OCI-LY7 (cell line): ENCODE measurements at regions not wholly inside any gene's neighbourhood (a gene's known extent, or its start where the extent isn't known, plus 50 kb on each side); places are given as distances from the start of the nearest gene placed in this dataset.

Source experiments
- BruUV-seq: library from RNA; stranded (reverse); fragments of 400-500 nt; replicated peaks from 2 replicates; lab custom pipeline; 2021; lab: Mats Ljungman, UMichigan
- CTCF ChIA-PET: fragments of 300-600 bp; sonication (Branson Sonifier 250); formaldehyde crosslinking; loops from one replicate; lab custom pipeline; 2022; ENCODE audit warnings: antibody characterized with exemption; ENCODE audit not compliant: unreplicated experiment; lab: Charles Lee
- POLR2A ChIA-PET: fragments of 300-600 bp; sonication (Branson Sonifier 250); formaldehyde crosslinking; loops from one replicate; lab custom pipeline; 2022; ENCODE audit warnings: antibody characterized with exemption; lab: Charles Lee
- DNase-seq: peaks from one replicate; pipeline ENCODE4 v3.0.0-alpha.2; 2015; ENCODE audit warnings: low spot score
- H2AFZ ChIP-seq: fragments of 200-600 bp; sonication (generic), shearing (Covaris generic); 2 replicates; pipeline ENCODE4 v1.6.1; 2014; ENCODE audit warnings: mild to moderate bottlenecking, antibody characterized with exemption, low read length, moderate library complexity
- H3K27ac ChIP-seq: fragments of 200-600 bp; sonication (generic); 2 replicates; pipeline ENCODE4 v1.5.1; 2014; ENCODE audit warnings: mixed run types, low read depth, mild to moderate bottlenecking, moderate library complexity, low read length, inconsistent platforms; ENCODE audit not compliant: poor library complexity, severe bottlenecking
- H3K36me3 ChIP-seq: fragments of 200-600 bp; sonication (generic); 2 replicates; pipeline ENCODE4 v1.6.1; 2014; ENCODE audit warnings: mild to moderate bottlenecking, antibody characterized with exemption, low read length, moderate library complexity, mixed read lengths; ENCODE audit not compliant: insufficient read depth
- H3K4me1 ChIP-seq: fragments of 200-600 bp; sonication (generic); 2 replicates; pipeline ENCODE4 v1.5.1; 2014; ENCODE audit warnings: mild to moderate bottlenecking, low read length; ENCODE audit not compliant: insufficient read depth, poor library complexity, severe bottlenecking
- H3K4me2 ChIP-seq: fragments of 200-600 bp; sonication (generic); 2 replicates; pipeline ENCODE4 v1.6.1; 2014; ENCODE audit warnings: mild to moderate bottlenecking, low read length
- H3K4me3 ChIP-seq: fragments of 200-600 bp; sonication (generic); 2 replicates; pipeline ENCODE4 v1.5.1; 2014; ENCODE audit warnings: mild to moderate bottlenecking, low read depth, low read length; ENCODE audit not compliant: poor library complexity, severe bottlenecking
- H3K79me2 ChIP-seq: fragments of 200-600 bp; sonication (generic); 2 replicates; pipeline ENCODE4 v1.6.1; 2016; ENCODE audit warnings: low read depth, mild to moderate bottlenecking, low read length, moderate library complexity, mixed read lengths; ENCODE audit not compliant: insufficient read depth
- H3K9me2 ChIP-seq: fragments of 200-600 bp; sonication (generic); 2 replicates; pipeline ENCODE4 v1.6.1; 2016; ENCODE audit warnings: mild to moderate bottlenecking, low read length, mixed read lengths; ENCODE audit not compliant: insufficient read depth
- H3K9me3 ChIP-seq: fragments of 200-600 bp; sonication (generic); 2 replicates; pipeline ENCODE4 v1.6.1; 2014; ENCODE audit warnings: mild to moderate bottlenecking, mixed run types, low read length, mixed read lengths
- H4K20me1 ChIP-seq: fragments of 200-600 bp; sonication (generic); 2 replicates; pipeline ENCODE4 v1.6.1; 2014; ENCODE audit warnings: mild to moderate bottlenecking, antibody characterized with exemption, low read length, moderate library complexity, mixed read lengths; ENCODE audit not compliant: insufficient read depth
- CTCF ChIP-seq: fragments of 200-600 bp; sonication (generic); conservative IDR thresholded peaks from 2 replicates; pipeline ENCODE4 v1.5.1; 2014; ENCODE audit warnings: mild to moderate bottlenecking, antibody characterized with exemption, low read length, moderate library complexity, mixed read lengths
- EZH2phosphoT487 ChIP-seq: fragments of 200-600 bp; sonication (generic); IDR thresholded peaks from 2 replicates; pipeline ENCODE4 v1.6.1; 2018; ENCODE audit warnings: low read depth, borderline replicate concordance, mild to moderate bottlenecking, mixed run types, antibody characterized with exemption, low read length, moderate library complexity, mixed read lengths
- intact Hi-C: fragments of 100-400 bp; cut with micrococcal nuclease; formaldehyde crosslinking; loops from one replicate; pipeline ENCODE4 v1.10.0; 2022; ENCODE audit not compliant: unreplicated experiment

GRCh38 chr21:34235514-34235913, 128.3 kb upstream of the KCNE2 start:
- no peaks in the 10 kb centered on the region for H3K36me3 ChIP-seq
- H3K79me2 ChIP-seq: no peaks in the 10 kb centered on the region
- H4K20me1 ChIP-seq: no peaks in the 10 kb centered on the region
- H3K4me2 ChIP-seq: no peak overlapping the region
- no peaks in the 10 kb centered on the region for H3K4me1 ChIP-seq
- BruUV-seq: no TSS peak
- intact Hi-C loops: no loop called here
- CTCF ChIA-PET: no interaction called here
- no peak overlapping the region for H3K4me3 ChIP-seq
- no peak overlapping the region for H3K27ac ChIP-seq
- TF ChIP-seq CTCF (no peak), EZH2phosphoT487 (no peak)
- H3K9me3 ChIP-seq: no peaks in the 10 kb centered on the region
- no peaks in the 10 kb centered on the region for H3K9me2 ChIP-seq
- no peak for DNase-seq
- H2AFZ ChIP-seq: no peak overlapping the region
- POLR2A ChIA-PET: interaction anchor here (0.9 to 1.0 kb wide), 2 partner anchors 21 to 29 kb away, joined by 3 read pairs; no protein-coding TSS in a partner anchor

GRCh38 chr21:34242973-34243372, 120.8 kb upstream of the KCNE2 start:
- no TSS peak for BruUV-seq
- Histone ChIP-seq H3K4me3 (no peak overlapping the region), H3K4me2 (no peak overlapping the region), H3K36me3 (no peaks in the 10 kb centered on the region), H2AFZ (no peak overlapping the region), H4K20me1 (no peaks in the 10 kb centered on the region), H3K27ac (no peak overlapping the region), H3K79me2 (no peaks in the 10 kb centered on the region), H3K9me2 (no peaks in the 10 kb centered on the region), H3K4me1 (no peaks in the 10 kb centered on the region), H3K9me3 (no peaks in the 10 kb centered on the region)
- TF ChIP-seq CTCF: no peak
- TF ChIP-seq EZH2phosphoT487: no peak
- POLR2A ChIA-PET: no interaction called here
- intact Hi-C loops: loop anchor here (2.0 kb wide), 1 partner anchor 318 kb away; no protein-coding TSS in a partner anchor
- DNase-seq: no peak
- CTCF ChIA-PET: no interaction called here

- Histone ChIP-seq H3K36me3 (no peaks in the 10 kb centered on the region), H2AFZ (no peak overlapping the region), H3K9me3 (no peaks in the 10 kb centered on the region), H3K9me2 (no peaks in the 10 kb centered on the region), H3K4me2 (no peak overlapping the region), H3K79me2 (no peaks in the 10 kb centered on the region), H4K20me1 (no peaks in the 10 kb centered on the region), H3K4me1 (no peaks in the 10 kb centered on the region), H3K4me3 (no peak overlapping the region), H3K27ac (no peak overlapping the region)
- ChIA-PET POLR2A (no interaction called here), CTCF (no interaction called here)
- DNase-seq: peak; percentile 47
- no TSS peak for BruUV-seq
- TF ChIP-seq EZH2phosphoT487: no peak
- peak; percentile 72 for TF ChIP-seq CTCF
- intact Hi-C loops: loop anchor here (2.0 kb wide), 1 partner anchor 319 kb away; no protein-coding TSS in a partner anchor
Measured at GRCh38 chr21:34243562-34243961, 120.2 kb upstream of the KCNE2 start.
